Left kidney (tissue), 1 donor: ENCODE measurements at regions not wholly inside any gene's neighbourhood (a gene's known extent, or its start where the extent isn't known, plus 50 kb on each side); places are given as distances from the start of the nearest gene placed in this dataset.
"Not testable (repeated sequence)": the region's sequence is repeated elsewhere in the genome, so short reads cannot be mapped to it uniquely, and the experiment has no call there.

Experiments used
- DNase-seq: peaks from one replicate; pipeline ENCODE4 v3.0.0-alpha.2; 2013

- no peak for DNase-seq
Measured at GRCh38 chr4:107391009-107391629, 328.9 kb downstream of the PAPSS1 start.

GRCh38 chr4:107389965-107390364 lies 330.1 kb downstream of the PAPSS1 start:
- no peak for DNase-seq

- DNase-seq = no peak
Measured at GRCh38 chr4:107388736-107389274, 331.2 kb downstream of the PAPSS1 start.

- DNase-seq = no peak
Measured at GRCh38 chr4:107380836-107381438, 339.1 kb downstream of the PAPSS1 start.

- no peak for DNase-seq
Measured at GRCh38 chr4:107380190-107380589, 339.8 kb downstream of the PAPSS1 start.

GRCh38 chr4:107379054-107379869 lies 340.8 kb downstream of the PAPSS1 start:
- no peak for DNase-seq

GRCh38 chr4:107376293-107376692 lies 340.2 kb upstream of the DKK2 start:
- no peak for DNase-seq

- no peak for DNase-seq
Measured at GRCh38 chr4:107366900-107367299, 330.8 kb upstream of the DKK2 start.

GRCh38 chr4:107366016-107366735 lies 330.1 kb upstream of the DKK2 start:
- DNase-seq = no peak

GRCh38 chr4:107363125-107363524 lies 327.0 kb upstream of the DKK2 start:
- no peak for DNase-seq

- DNase-seq = no peak
Measured at GRCh38 chr4:107359208-107359607, 323.1 kb upstream of the DKK2 start.

- DNase-seq = not testable (repeated sequence)
Measured at GRCh38 chr4:107354304-107354703, 318.2 kb upstream of the DKK2 start.

- no peak for DNase-seq
Measured at GRCh38 chr4:107351196-107351595, 315.1 kb upstream of the DKK2 start.

- DNase-seq = no peak
Measured at GRCh38 chr4:107349732-107350131, 313.6 kb upstream of the DKK2 start.

- no peak for DNase-seq
Measured at GRCh38 chr4:107349266-107349665, 313.2 kb upstream of the DKK2 start.

- DNase-seq = no peak
Measured at GRCh38 chr4:107348188-107349050, 312.3 kb upstream of the DKK2 start.

- DNase-seq = no peak
Measured at GRCh38 chr4:107333518-107333917, 297.4 kb upstream of the DKK2 start.

GRCh38 chr4:107332656-107333055 lies 296.5 kb upstream of the DKK2 start:
- DNase-seq = not testable (repeated sequence)

- DNase-seq = no peak
Measured at GRCh38 chr4:107330916-107331315, 294.8 kb upstream of the DKK2 start.

- no peak for DNase-seq
Measured at GRCh38 chr4:107319386-107319785, 283.3 kb upstream of the DKK2 start.

GRCh38 chr4:107318078-107318477 lies 282.0 kb upstream of the DKK2 start:
- DNase-seq = no peak
